ENCODE measurements at regions not wholly inside any gene's neighbourhood (a gene's known extent, or its start where the extent isn't known, plus 50 kb on each side); places are given as distances from the start of the nearest gene placed in this dataset.

DNA sequence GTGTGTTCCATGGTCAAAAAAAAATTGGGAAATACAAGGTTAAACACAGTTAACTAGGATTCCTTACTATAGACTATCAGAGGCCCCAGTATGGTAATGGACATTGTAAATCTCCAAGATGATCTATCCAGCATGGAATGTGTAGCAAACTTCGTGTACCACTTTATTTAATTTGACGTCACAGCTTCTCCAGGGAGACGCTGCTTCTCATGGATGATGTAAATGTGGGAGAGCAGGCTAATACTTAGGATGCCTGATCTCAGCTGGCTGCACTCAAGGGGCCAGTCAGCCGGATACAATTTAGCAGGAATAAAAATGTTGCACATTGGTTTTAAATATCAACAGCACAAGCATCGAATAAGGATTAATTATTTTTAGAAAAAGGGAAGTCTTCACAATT, 111.7 kb upstream of the HPF1 start:
- H3K4me2 ChIP-seq (ENCODE audit: control insufficient read depth, insufficient read depth), result no peak overlapping the region
- RAD21 ChIA-PET (ENCODE audit: unreplicated experiment), result no interaction called here
- H3K9ac ChIP-seq (ENCODE audit: control insufficient read depth, insufficient read depth, low read length), result no peak overlapping the region
- H3K9me3 ChIP-seq (replicated peaks; ENCODE audit: control insufficient read depth, insufficient read depth, low read length), result no peaks in the 10 kb centered on the region
- SMC1A ChIA-PET (ENCODE audit: uncharacterized antibody, unreplicated experiment), result interaction anchor here (0.6 kb wide), 1 partner anchor 51 kb away, joined by 3 read pairs; no protein-coding TSS in a partner anchor
- DNase-seq (ENCODE audit: low read depth, low spot score) (no peak), FAIRE-seq (no peak), ATAC-seq (no peak)
- H3K27ac ChIP-seq (ENCODE audit: control insufficient read depth, insufficient read depth), result no peak overlapping the region
- TF ChIP-seq, protein P1, sequence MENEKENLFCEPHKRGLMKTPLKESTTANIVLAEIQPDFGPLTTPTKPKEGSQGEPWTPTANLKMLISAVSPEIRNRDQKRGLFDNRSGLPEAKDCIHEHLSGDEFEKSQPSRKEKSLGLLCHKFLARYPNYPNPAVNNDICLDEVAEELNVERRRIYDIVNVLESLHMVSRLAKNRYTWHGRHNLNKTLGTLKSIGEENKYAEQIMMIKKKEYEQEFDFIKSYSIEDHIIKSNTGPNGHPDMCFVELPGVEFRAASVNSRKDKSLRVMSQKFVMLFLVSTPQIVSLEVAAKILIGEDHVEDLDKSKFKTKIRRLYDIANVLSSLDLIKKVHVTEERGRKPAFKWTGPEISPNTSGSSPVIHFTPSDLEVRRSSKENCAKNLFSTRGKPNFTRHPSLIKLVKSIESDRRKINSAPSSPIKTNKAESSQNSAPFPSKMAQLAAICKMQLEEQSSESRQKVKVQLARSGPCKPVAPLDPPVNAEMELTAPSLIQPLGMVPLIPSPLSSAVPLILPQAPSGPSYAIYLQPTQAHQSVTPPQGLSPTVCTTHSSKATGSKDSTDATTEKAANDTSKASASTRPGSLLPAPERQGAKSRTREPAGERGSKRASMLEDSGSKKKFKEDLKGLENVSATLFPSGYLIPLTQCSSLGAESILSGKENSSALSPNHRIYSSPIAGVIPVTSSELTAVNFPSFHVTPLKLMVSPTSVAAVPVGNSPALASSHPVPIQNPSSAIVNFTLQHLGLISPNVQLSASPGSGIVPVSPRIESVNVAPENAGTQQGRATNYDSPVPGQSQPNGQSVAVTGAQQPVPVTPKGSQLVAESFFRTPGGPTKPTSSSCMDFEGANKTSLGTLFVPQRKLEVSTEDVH (IDR thresholded peaks at IDR 0.05; ENCODE audit: low read depth, partially characterized antibody), result no peak
- no peak for TF ChIP-seq TCF12 (IDR thresholded peaks at IDR 0.05; ENCODE audit: low read depth, low read length)
- H3K79me2 ChIP-seq (ENCODE audit: control insufficient read depth, insufficient read depth, low read length), result no peaks in the 10 kb centered on the region
- CTCF ChIA-PET, result interaction anchor here (1.6 kb wide), 1 partner anchor 59 kb away, joined by 7 read pairs; no protein-coding TSS in a partner anchor
- in situ Hi-C loops (cut with MboI) (no loop called here), intact Hi-C loops (cut with micrococcal nuclease; ENCODE audit: unreplicated experiment) (no loop called here)
- POLR2A ChIA-PET, result no interaction called here
- H3K36me3 ChIP-seq (ENCODE audit: control insufficient read depth in 2 of 2, insufficient read depth in 2 of 2, low read length in 1 of 2), result no peaks in the 10 kb centered on the region
- no peak overlapping the region for H2AFZ ChIP-seq (ENCODE audit: control insufficient read depth, low read depth, low read length)
- H3K4me1 ChIP-seq (ENCODE audit: control insufficient read depth, insufficient read depth, low read length), result no peaks in the 10 kb centered on the region
- BruUV-seq (replicated peaks), result no TSS peak
- no peaks in the 10 kb centered on the region for H3K27me3 ChIP-seq (replicated peaks in 1 of 2; ENCODE audit: control insufficient read depth in 2 of 2, insufficient read depth in 2 of 2, low read length in 1 of 2)
- H4K20me1 ChIP-seq (ENCODE audit: control insufficient read depth, insufficient read depth), result no peaks in the 10 kb centered on the region
- WGBS (ENCODE audit: insufficient coverage, insufficient replicate concordance, low lambda C conversion rate, missing lambda C conversion rate), result 11% methylated on average over 5 of the region's 5 CpGs
- no peak overlapping the region for H3K4me3 ChIP-seq

DNA sequence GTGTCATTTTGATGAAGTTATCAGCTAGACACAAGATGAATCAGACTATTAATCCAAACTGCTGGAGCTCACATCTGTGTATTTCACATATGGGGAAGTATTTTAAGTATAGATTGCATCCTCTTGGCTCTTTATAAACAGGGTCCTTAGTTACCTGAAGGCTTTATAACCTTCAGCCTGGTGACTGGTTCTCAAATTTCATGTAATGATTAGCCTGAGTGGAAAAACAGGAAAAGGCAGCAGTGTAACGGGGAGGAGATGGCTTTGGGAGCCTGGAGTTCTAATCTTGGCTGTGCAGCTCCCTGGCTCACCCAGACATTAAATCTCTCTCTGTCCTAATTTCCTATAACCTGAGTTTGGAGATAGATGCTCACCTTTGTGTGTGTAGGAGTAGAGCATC, 103.8 kb upstream of the HPF1 start:
- ChIA-PET RAD21 (ENCODE audit: unreplicated experiment) (no interaction called here), CTCF (no interaction called here), SMC1A (ENCODE audit: uncharacterized antibody, unreplicated experiment) (interaction anchor here (0.6 kb wide), 1 partner anchor 906 kb away, joined by 3 read pairs; no protein-coding TSS in a partner anchor), POLR2A (no interaction called here)
- intact Hi-C loops (cut with micrococcal nuclease; ENCODE audit: unreplicated experiment) (no loop called here), in situ Hi-C loops (cut with MboI) (no loop called here)
- no TSS peak for BruUV-seq (replicated peaks)
- no peak overlapping the region for H3K27ac ChIP-seq (ENCODE audit: control insufficient read depth, insufficient read depth)
- no peaks in the 10 kb centered on the region for H3K36me3 ChIP-seq (ENCODE audit: control insufficient read depth in 2 of 2, insufficient read depth in 2 of 2, low read length in 1 of 2)
- no peak overlapping the region for H3K4me3 ChIP-seq
- H4K20me1 ChIP-seq (ENCODE audit: control insufficient read depth, insufficient read depth), result no peaks in the 10 kb centered on the region
- no peaks in the 10 kb centered on the region for H3K9me3 ChIP-seq (replicated peaks; ENCODE audit: control insufficient read depth, insufficient read depth, low read length)
- H3K4me2 ChIP-seq (ENCODE audit: control insufficient read depth, insufficient read depth), result no peak overlapping the region
- FAIRE-seq (no peak), ATAC-seq (no peak), DNase-seq (ENCODE audit: low read depth, low spot score) (no peak)
- no peaks in the 10 kb centered on the region for H3K4me1 ChIP-seq (ENCODE audit: control insufficient read depth, insufficient read depth, low read length)
- H3K9ac ChIP-seq (ENCODE audit: control insufficient read depth, insufficient read depth, low read length), result no peak overlapping the region
- no peaks in the 10 kb centered on the region for H3K79me2 ChIP-seq (ENCODE audit: control insufficient read depth, insufficient read depth, low read length)
- 0% methylated on average over 1 of the region's 1 CpG for WGBS (ENCODE audit: insufficient coverage, insufficient replicate concordance, low lambda C conversion rate, missing lambda C conversion rate)
- H3K27me3 ChIP-seq (replicated peaks in 1 of 2; ENCODE audit: control insufficient read depth in 2 of 2, insufficient read depth in 2 of 2, low read length in 1 of 2), result no peaks in the 10 kb centered on the region
- no peak overlapping the region for H2AFZ ChIP-seq (ENCODE audit: control insufficient read depth, low read depth, low read length)
- TF ChIP-seq, protein P2, sequence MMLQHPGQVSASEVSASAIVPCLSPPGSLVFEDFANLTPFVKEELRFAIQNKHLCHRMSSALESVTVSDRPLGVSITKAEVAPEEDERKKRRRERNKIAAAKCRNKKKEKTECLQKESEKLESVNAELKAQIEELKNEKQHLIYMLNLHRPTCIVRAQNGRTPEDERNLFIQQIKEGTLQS (IDR thresholded peaks at IDR 0.05; ENCODE audit: borderline replicate concordance, extremely low read depth, low read depth, low read length), result no peak
- TF ChIP-seq, protein P3, sequence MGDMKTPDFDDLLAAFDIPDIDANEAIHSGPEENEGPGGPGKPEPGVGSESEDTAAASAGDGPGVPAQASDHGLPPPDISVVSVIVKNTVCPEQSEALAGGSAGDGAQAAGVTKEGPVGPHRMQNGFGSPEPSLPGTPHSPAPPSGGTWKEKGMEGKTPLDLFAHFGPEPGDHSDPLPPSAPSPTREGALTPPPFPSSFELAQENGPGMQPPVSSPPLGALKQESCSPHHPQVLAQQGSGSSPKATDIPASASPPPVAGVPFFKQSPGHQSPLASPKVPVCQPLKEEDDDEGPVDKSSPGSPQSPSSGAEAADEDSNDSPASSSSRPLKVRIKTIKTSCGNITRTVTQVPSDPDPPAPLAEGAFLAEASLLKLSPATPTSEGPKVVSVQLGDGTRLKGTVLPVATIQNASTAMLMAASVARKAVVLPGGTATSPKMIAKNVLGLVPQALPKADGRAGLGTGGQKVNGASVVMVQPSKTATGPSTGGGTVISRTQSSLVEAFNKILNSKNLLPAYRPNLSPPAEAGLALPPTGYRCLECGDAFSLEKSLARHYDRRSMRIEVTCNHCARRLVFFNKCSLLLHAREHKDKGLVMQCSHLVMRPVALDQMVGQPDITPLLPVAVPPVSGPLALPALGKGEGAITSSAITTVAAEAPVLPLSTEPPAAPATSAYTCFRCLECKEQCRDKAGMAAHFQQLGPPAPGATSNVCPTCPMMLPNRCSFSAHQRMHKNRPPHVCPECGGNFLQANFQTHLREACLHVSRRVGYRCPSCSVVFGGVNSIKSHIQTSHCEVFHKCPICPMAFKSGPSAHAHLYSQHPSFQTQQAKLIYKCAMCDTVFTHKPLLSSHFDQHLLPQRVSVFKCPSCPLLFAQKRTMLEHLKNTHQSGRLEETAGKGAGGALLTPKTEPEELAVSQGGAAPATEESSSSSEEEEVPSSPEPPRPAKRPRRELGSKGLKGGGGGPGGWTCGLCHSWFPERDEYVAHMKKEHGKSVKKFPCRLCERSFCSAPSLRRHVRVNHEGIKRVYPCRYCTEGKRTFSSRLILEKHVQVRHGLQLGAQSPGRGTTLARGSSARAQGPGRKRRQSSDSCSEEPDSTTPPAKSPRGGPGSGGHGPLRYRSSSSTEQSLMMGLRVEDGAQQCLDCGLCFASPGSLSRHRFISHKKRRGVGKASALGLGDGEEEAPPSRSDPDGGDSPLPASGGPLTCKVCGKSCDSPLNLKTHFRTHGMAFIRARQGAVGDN (IDR thresholded peaks at IDR 0.05), result no peak
- TF ChIP-seq SP1 (IDR thresholded peaks at IDR 0.05; ENCODE audit: low read depth, low read length), result no peak
- TF ChIP-seq LARP7 (IDR thresholded peaks at IDR 0.05), result no peak
- no peak for TF ChIP-seq EZH2 (IDR thresholded peaks at IDR 0.05; ENCODE audit: borderline replicate concordance, control insufficient read depth, low read depth, low read length)
- no peak for TF ChIP-seq STAT3 (IDR thresholded peaks at IDR 0.05; ENCODE audit: low read depth, low read length)
- TF ChIP-seq BMI1 (IDR thresholded peaks at IDR 0.05; ENCODE audit: borderline replicate concordance), result no peak
- no peak for TF ChIP-seq CHD4 (IDR thresholded peaks at IDR 0.05)
- TF ChIP-seq HDAC6 (IDR thresholded peaks at IDR 0.05; ENCODE audit: unreplicated experiment), result no peak

Data from GM12878 (cell line).